ENCODE measurements at regions not wholly inside any gene's neighbourhood (a gene's known extent, or its start where the extent isn't known, plus 50 kb on each side); places are given as distances from the start of the nearest gene placed in this dataset.

DNA sequence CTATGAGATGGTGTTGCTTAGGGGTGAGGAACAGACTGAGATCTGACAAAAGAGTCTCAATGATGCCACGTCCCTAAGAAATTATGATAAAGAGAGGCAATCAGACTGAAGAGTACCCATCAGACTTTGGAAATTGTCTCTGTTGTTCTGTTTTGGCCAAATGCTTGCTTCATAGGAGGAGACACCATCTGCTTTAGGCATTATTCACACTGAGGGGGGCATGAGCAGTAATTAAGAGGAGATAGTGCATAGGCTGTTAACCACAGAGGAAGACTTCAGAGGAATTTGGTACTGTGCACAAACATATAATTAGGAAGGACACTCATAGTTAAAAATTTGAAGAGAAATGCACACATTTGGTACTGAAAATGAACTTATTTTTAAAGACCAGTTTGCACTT, 190.7 kb downstream of the FAM170A start:
- DNase-seq (ENCODE audit: low spot score in 2 of 2, unreplicated experiment in 2 of 2) = no peak
- no peak overlapping the region for H3K27ac Mint-ChIP-seq
- H3K27me3 Mint-ChIP-seq (ENCODE audit: low read depth) = no peaks in the 10 kb centered on the region
- H3K4me3 Mint-ChIP-seq = no peak overlapping the region
- peaks cover 7% of the 10 kb centered on the region for H3K4me1 Mint-ChIP-seq
- TF ChIP-seq, protein P1, sequence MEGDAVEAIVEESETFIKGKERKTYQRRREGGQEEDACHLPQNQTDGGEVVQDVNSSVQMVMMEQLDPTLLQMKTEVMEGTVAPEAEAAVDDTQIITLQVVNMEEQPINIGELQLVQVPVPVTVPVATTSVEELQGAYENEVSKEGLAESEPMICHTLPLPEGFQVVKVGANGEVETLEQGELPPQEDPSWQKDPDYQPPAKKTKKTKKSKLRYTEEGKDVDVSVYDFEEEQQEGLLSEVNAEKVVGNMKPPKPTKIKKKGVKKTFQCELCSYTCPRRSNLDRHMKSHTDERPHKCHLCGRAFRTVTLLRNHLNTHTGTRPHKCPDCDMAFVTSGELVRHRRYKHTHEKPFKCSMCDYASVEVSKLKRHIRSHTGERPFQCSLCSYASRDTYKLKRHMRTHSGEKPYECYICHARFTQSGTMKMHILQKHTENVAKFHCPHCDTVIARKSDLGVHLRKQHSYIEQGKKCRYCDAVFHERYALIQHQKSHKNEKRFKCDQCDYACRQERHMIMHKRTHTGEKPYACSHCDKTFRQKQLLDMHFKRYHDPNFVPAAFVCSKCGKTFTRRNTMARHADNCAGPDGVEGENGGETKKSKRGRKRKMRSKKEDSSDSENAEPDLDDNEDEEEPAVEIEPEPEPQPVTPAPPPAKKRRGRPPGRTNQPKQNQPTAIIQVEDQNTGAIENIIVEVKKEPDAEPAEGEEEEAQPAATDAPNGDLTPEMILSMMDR (IDR thresholded peaks at IDR 0.05; ENCODE audit: unreplicated experiment) = no peak
- no peaks in the 10 kb centered on the region for H3K36me3 Mint-ChIP-seq
- no peaks in the 10 kb centered on the region for H3K9me3 Mint-ChIP-seq

DNA sequence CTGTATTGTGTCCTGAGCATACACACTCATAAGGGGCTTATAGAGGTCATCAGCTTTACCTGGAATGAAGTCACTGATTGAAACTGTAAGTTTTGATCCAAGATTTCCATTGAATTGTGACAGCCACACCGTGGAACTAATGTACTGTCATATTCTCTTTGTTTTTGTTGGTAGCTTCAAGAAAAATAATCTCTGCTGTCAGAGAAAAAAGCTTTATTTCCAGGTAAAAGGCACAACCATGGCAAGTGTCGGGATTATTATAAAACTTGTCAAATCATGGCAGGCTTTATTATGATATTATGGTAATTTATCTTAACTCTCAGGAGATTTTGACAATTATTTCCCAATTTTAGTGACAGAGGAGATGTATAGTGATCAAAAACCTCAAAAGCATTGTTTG, 191.2 kb downstream of the FAM170A start:
- no peak overlapping the region for H3K4me3 Mint-ChIP-seq
- DNase-seq (ENCODE audit: low spot score in 2 of 2, unreplicated experiment in 2 of 2) = no peak
- no peak overlapping the region for H3K27ac Mint-ChIP-seq
- H3K36me3 Mint-ChIP-seq = no peaks in the 10 kb centered on the region
- H3K4me1 Mint-ChIP-seq = peaks cover 7% of the 10 kb centered on the region
- TF ChIP-seq, protein P1 (IDR thresholded peaks at IDR 0.05; ENCODE audit: unreplicated experiment) = no peak
- H3K27me3 Mint-ChIP-seq (ENCODE audit: low read depth) = no peaks in the 10 kb centered on the region
- no peaks in the 10 kb centered on the region for H3K9me3 Mint-ChIP-seq

GRCh38 chr5:119828541-119828940, 199.2 kb downstream of the FAM170A start:
- Mint-ChIP-seq H3K4me1 (no peaks in the 10 kb centered on the region), H3K4me3 (no peak overlapping the region), H3K9me3 (no peaks in the 10 kb centered on the region), H3K27ac (no peak overlapping the region), H3K36me3 (no peaks in the 10 kb centered on the region), H3K27me3 (ENCODE audit: low read depth) (no peaks in the 10 kb centered on the region)
- no peak for DNase-seq (ENCODE audit: low spot score in 2 of 2, unreplicated experiment in 2 of 2)
- TF ChIP-seq, protein P1 (IDR thresholded peaks at IDR 0.05; ENCODE audit: unreplicated experiment) = no peak

GRCh38 chr5:119829341-119829740, 200.0 kb downstream of the FAM170A start:
- Mint-ChIP-seq H3K4me3 (no peak overlapping the region), H3K4me1 (no peaks in the 10 kb centered on the region), H3K36me3 (no peaks in the 10 kb centered on the region), H3K9me3 (no peaks in the 10 kb centered on the region), H3K27me3 (ENCODE audit: low read depth) (no peaks in the 10 kb centered on the region), H3K27ac (no peak overlapping the region)
- TF ChIP-seq, protein P1 (IDR thresholded peaks at IDR 0.05; ENCODE audit: unreplicated experiment) = no peak
- DNase-seq (ENCODE audit: low spot score in 2 of 2, unreplicated experiment in 2 of 2) = no peak

DNA sequence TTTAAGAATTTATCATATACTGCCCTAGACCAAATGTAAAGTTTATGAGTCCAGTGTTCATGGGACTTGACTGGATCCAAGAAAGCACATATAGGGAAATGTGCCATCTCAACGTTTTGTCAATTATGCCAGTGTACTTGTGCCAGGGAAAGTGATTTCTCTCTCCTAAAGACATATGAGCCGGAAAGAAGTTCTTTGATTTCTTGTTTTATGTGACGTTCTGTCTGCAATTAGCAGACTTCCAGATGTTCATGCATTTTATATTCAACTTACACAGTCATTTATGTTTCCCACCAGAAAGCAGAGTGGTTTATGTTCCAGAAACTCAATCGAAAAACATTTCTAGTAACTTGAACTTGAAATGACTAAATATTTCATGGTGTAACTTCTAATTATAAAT, 203.8 kb downstream of the FAM170A start:
- no peak for DNase-seq (ENCODE audit: low spot score in 2 of 2, unreplicated experiment in 2 of 2)
- TF ChIP-seq, protein P1 (IDR thresholded peaks at IDR 0.05; ENCODE audit: unreplicated experiment) = no peak
- Mint-ChIP-seq H3K27ac (no peak overlapping the region), H3K4me1 (no peaks in the 10 kb centered on the region), H3K27me3 (ENCODE audit: low read depth) (peaks cover 2% of the 10 kb centered on the region), H3K9me3 (peaks cover 5% of the 10 kb centered on the region), H3K4me3 (no peak overlapping the region), H3K36me3 (no peaks in the 10 kb centered on the region)

DNA sequence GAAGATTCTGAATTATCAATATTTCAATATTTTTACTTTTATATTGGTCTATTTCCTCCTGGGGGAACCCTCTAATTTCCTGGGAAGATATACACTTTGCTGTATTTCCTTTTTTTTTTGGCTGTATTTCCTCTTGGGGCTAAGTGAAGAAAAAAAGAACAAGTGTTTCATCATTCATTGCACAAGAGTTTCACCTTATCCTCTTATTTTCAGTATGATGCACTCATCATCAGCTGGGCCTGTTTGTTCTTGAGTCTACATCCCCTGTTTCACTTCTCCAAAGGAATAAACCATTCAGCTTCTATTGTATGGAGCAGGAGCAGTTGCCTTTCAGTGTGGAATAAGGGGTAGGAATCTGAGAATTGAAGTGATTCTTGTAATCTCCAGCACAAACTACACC, 210.8 kb downstream of the FAM170A start:
- Mint-ChIP-seq H3K27ac (no peak overlapping the region), H3K4me3 (no peak overlapping the region), H3K27me3 (ENCODE audit: low read depth) (peaks cover 8% of the 10 kb centered on the region), H3K4me1 (no peaks in the 10 kb centered on the region), H3K36me3 (no peaks in the 10 kb centered on the region), H3K9me3 (peaks cover 5% of the 10 kb centered on the region)
- TF ChIP-seq, protein P1 (IDR thresholded peaks at IDR 0.05; ENCODE audit: unreplicated experiment) = no peak
- DNase-seq (ENCODE audit: low spot score in 2 of 2, unreplicated experiment in 2 of 2) = no peak
